Pancreas (tissue), 10 donors: ENCODE measurements at regions not wholly inside any gene's neighbourhood (a gene's known extent, or its start where the extent isn't known, plus 50 kb on each side); places are given as distances from the start of the nearest gene placed in this dataset.

Experiments
- ATAC-seq, 4 donors: fragments of 200-7000 bp; cut with Tn5 transposase; one replicate each; pipeline versions ENCODE4 v1.8.0 to v1.9.1; 2020; ENCODE audit warnings: mild to moderate bottlenecking in 4 of 4, moderate library complexity in 4 of 4
- DNase-seq, 6 donors: peaks; one replicate each; pipeline ENCODE4 v3.0.0-alpha.2; 2020
- FAIRE-seq: peaks from 2 replicates; lab custom pipeline; 2012; peaks lifted over from hg19 to GRCh38; lab: Jason Lieb, UNC
- H3K27ac ChIP-seq, 4 donors: fragments of 200-600 bp; sonication (generic); 1 replicate in 3 of 4; 2 replicates in 1 of 4; pipeline versions ENCODE4 v1.5.0 to v1.8.0; 2020
- H3K27me3 ChIP-seq, 4 donors: fragments of 200-600 bp; one replicate each; pipeline ENCODE4 v1.8.0; 2021
- H3K36me3 ChIP-seq, 3 donors: fragments of 200-600 bp; sonication (generic) in 1 of 3; one replicate each; pipeline versions ENCODE4 v1.5.0 to v1.8.0; 2020 to 2021
- H3K4me1 ChIP-seq, 3 donors: fragments of 200-600 bp; one replicate each; pipeline ENCODE4 v1.8.0; 2021
- H3K4me3 ChIP-seq, 4 donors: fragments of 200-600 bp; sonication (generic) in 2 of 4; one replicate each; pipeline versions ENCODE4 v1.5.0 to v1.8.0; 2020 to 2021
- H3K9me3 ChIP-seq, 4 donors: fragments of 200-600 bp; one replicate each; pipeline ENCODE4 v1.8.0; 2021
- CTCF ChIP-seq, 4 donors: fragments of 200-600 bp; sonication (generic) in 3 of 4; IDR thresholded peaks; one replicate each; pipeline versions ENCODE4 v1.5.0 to v1.8.0; 2021; ENCODE audit warnings: antibody characterized with exemption in 4 of 4
- WGBS, 2 donors: extraction: QIAGEN DNeasy Blood & Tissue Kit; methylation state at CpG; one replicate each; pipeline ENCODE4 v1.1.7; 2013; 5-methylcytosine and 5-hydroxymethylcytosine counted together
- intact Hi-C, 3 donors: fragments of 100-400 bp; cut with DNase I; formaldehyde crosslinking; loops; one replicate each; pipeline versions ENCODE4 v1.11.1 to v1.14.2; 2022
- donor health status: healthy with polysubstance abuse.
- donor health status: DM: no; HTN: no; CAD: no; lungs with moderate emphysema.
- donor health status: DM: no; HTN: no; CAD: no.
- donor health status: control.
- donor health status: control.
- donor health status: Bipolar disorder and iron deficiency.
- donor health status: DM: yes; HTN: yes; CAD: no.
- donor health status: DM: no; HTN: no; CAD: no.
- donor health status: DM: no; HTN: no; CAD: no.
- donor health status: DM: yes; HTN: yes; CAD: no.

GRCh38 chr2:104425850-104426595 lies 427.9 kb upstream of the POU3F3 start:
- intact Hi-C loops = no loop called here
- WGBS, 2 donors = 47 to 65% methylated on average over 3 of the region's 3 CpGs
- Histone ChIP-seq H3K4me1 (no peaks in the 10 kb centered on the region), H3K9me3 (no peaks in the 10 kb centered on the region), H3K4me3 (no peak overlapping the region), H3K36me3 (no peaks in the 10 kb centered on the region), H3K27ac (no peak overlapping the region), H3K27me3 (no peaks in the 10 kb centered on the region)
- no peak for DNase-seq
- TF ChIP-seq CTCF (IDR thresholded peaks at IDR 0.05) = no peak
- ATAC-seq = no peak
- FAIRE-seq = no peak

GRCh38 chr2:104428155-104428554 lies 425.8 kb upstream of the POU3F3 start:
- ATAC-seq (no peak), DNase-seq (no peak), FAIRE-seq (no peak)
- H3K27ac ChIP-seq = no peak overlapping the region
- intact Hi-C loops = no loop called here
- H3K4me1 ChIP-seq = no peaks in the 10 kb centered on the region
- no peak overlapping the region for H3K4me3 ChIP-seq
- WGBS, 2 donors = 49 to 50% methylated on average over 1 of the region's 1 CpG
- no peak for TF ChIP-seq CTCF (IDR thresholded peaks at IDR 0.05)
- no peaks in the 10 kb centered on the region for H3K9me3 ChIP-seq
- H3K27me3 ChIP-seq = no peaks in the 10 kb centered on the region
- no peaks in the 10 kb centered on the region for H3K36me3 ChIP-seq

DNA sequence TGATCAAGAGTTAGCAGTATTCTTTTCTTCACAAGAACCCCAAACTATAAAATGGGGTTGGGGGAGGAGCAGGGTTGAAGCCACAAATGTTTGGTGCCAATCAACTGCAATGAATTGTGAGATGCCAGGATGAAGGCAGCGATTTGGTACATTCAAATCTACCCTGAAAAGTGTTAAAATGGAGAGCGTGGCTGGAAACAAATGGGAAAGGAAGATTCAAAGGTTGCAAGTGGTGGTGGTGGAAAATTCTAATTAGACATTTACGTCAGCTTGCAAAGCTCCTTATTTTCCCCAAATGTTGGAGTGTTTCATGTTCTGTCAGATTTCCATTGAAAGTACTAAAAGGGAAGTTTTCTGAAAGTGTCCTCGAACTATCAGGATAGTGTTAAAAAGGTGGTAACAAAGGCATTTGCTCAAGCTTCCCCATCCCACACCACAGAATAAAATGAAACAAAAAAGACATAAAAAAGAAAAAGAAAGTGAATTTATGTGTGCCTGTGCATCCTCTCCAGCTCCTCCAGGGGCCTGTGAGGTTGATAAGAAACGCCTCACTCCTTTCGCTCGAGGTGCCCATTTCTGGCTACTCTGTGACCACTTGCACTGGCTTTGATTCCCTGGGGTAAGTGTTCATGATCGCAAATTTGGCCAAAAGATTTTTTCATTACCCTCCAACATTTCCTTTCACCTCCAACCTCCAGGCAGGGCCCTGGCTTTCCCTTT lies 424.1 kb upstream of the POU3F3 start:
- FAIRE-seq = no peak

GRCh38 chr2:104430359-104430740 lies 423.6 kb upstream of the POU3F3 start:
- DNase-seq = no peak
- Histone ChIP-seq H3K27ac (no peak overlapping the region), H3K9me3 (no peaks in the 10 kb centered on the region), H3K4me1 (no peaks in the 10 kb centered on the region), H3K27me3 (no peaks in the 10 kb centered on the region), H3K36me3 (no peaks in the 10 kb centered on the region), H3K4me3 (no peak overlapping the region)
- intact Hi-C loops = no loop called here
- ATAC-seq = no peak
- no peak for TF ChIP-seq CTCF (IDR thresholded peaks at IDR 0.05)
- WGBS, 2 donors = 78 to 88% methylated on average over 10 of the region's 10 CpGs
- no peak for FAIRE-seq

More for the DNA sequence above, 424.1 kb upstream of the POU3F3 start:
- Histone ChIP-seq H3K27ac (no peak overlapping the region), H3K27me3 (no peaks in the 10 kb centered on the region), H3K4me1 (no peaks in the 10 kb centered on the region), H3K36me3 (no peaks in the 10 kb centered on the region), H3K4me3 (no peak overlapping the region), H3K9me3 (no peaks in the 10 kb centered on the region)
- WGBS, 2 donors = 74 to 81% methylated on average over 8 of the region's 8 CpGs
- TF ChIP-seq CTCF (IDR thresholded peaks at IDR 0.05) = no peak
- no peak for DNase-seq
- intact Hi-C loops = no loop called here
- no peak for ATAC-seq

- FAIRE-seq (no peak), ATAC-seq (no peak), DNase-seq (no peak)
- intact Hi-C loops = no loop called here
- no peak overlapping the region for H3K4me3 ChIP-seq
- H3K9me3 ChIP-seq = no peaks in the 10 kb centered on the region
- H3K27ac ChIP-seq = no peak overlapping the region
- 76 to 79% methylated on average over 7 of the region's 7 CpGs for WGBS, 2 donors
- H3K36me3 ChIP-seq = no peaks in the 10 kb centered on the region
- no peaks in the 10 kb centered on the region for H3K4me1 ChIP-seq
- no peak for TF ChIP-seq CTCF (IDR thresholded peaks at IDR 0.05)
- no peaks in the 10 kb centered on the region for H3K27me3 ChIP-seq
Measured at GRCh38 chr2:104430852-104431251, 423.1 kb upstream of the POU3F3 start.
